ENCODE measurements at regions not wholly inside any gene's neighbourhood (a gene's known extent, or its start where the extent isn't known, plus 50 kb on each side); places are given as distances from the start of the nearest gene placed in this dataset.

DNA sequence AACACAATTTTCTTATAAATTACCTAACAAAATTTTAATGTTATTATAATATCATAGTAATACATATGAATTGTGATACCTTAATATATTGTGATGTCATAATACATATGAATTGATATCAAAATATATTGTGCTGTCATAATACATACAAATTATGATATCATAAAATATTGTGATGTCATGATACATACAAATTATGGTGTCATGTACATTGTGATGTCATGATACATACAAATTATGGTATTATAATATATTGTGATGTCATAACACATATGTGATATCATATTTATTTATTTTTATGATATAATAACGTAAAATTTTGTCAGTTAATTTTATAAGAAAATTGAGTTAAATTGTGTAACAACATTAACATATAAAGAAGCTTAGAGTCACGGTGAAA is 1927.2 kb downstream of the TP53TG3F start:
- TF ChIP-seq, protein P1, sequence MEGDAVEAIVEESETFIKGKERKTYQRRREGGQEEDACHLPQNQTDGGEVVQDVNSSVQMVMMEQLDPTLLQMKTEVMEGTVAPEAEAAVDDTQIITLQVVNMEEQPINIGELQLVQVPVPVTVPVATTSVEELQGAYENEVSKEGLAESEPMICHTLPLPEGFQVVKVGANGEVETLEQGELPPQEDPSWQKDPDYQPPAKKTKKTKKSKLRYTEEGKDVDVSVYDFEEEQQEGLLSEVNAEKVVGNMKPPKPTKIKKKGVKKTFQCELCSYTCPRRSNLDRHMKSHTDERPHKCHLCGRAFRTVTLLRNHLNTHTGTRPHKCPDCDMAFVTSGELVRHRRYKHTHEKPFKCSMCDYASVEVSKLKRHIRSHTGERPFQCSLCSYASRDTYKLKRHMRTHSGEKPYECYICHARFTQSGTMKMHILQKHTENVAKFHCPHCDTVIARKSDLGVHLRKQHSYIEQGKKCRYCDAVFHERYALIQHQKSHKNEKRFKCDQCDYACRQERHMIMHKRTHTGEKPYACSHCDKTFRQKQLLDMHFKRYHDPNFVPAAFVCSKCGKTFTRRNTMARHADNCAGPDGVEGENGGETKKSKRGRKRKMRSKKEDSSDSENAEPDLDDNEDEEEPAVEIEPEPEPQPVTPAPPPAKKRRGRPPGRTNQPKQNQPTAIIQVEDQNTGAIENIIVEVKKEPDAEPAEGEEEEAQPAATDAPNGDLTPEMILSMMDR (IDR thresholded peaks at IDR 0.05 in 2 of 3, conservative IDR thresholded peaks at IDR 0.05 in 1 of 3; ENCODE audit: insufficient read depth in 2 of 3, low read depth in 1 of 3, low read length in 3 of 3): no peak
- TF ChIP-seq, protein P2, sequence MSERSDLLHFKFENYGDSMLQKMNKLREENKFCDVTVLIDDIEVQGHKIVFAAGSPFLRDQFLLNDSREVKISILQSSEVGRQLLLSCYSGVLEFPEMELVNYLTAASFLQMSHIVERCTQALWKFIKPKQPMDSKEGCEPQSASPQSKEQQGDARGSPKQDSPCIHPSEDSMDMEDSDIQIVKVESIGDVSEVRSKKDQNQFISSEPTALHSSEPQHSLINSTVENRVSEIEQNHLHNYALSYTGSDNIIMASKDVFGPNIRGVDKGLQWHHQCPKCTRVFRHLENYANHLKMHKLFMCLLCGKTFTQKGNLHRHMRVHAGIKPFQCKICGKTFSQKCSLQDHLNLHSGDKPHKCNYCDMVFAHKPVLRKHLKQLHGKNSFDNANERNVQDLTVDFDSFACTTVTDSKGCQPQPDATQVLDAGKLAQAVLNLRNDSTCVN (CRISPR knock-in tag; IDR thresholded peaks at IDR 0.05): no peak
- TF ChIP-seq EP300 (IDR thresholded peaks at IDR 0.05; ENCODE audit: low read length) (no peak), HMG20B (CRISPR knock-in tag; IDR thresholded peaks at IDR 0.05) (no peak), POU5F1 (IDR thresholded peaks at IDR 0.05; ENCODE audit: borderline replicate concordance, low read depth, low read length, partially characterized antibody) (no peak), ZEB2 (IDR thresholded peaks at IDR 0.05) (no peak)

All from K562 (cell line).